Midbrain (tissue), 1 donor: ENCODE measurements at regions not wholly inside any gene's neighbourhood (a gene's known extent, or its start where the extent isn't known, plus 50 kb on each side); places are given as distances from the start of the nearest gene placed in this dataset.

ENCODE experiments used
- DNase-seq: peaks from one replicate; lab custom pipeline; 2025; lab: John Stamatoyannopoulos, UW

- DNase-seq: no peak
These were observed 462.7 kb upstream of the DEPDC1 start for GRCh38 chr1:68959461-68960030.

DNA sequence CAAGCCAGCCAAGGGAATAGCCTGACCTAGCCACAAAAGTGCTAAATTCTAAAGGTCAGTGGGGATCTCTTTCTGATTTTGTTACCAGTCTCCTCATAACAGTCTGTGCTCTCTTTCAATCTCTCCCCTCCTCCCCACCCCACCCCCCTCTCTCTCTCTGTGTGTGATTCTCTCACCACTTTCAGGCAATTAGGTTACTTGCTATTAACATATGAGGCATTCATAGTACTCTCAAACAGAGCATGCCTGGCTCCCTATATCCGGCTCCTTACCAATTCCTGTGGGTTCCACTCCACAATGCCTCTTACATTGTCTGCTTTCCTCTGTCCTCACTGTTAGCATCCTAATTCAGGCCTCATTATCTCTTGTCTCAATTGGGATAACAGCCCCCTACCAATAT is 464.3 kb upstream of the DEPDC1 start:
- no peak for DNase-seq

DNA sequence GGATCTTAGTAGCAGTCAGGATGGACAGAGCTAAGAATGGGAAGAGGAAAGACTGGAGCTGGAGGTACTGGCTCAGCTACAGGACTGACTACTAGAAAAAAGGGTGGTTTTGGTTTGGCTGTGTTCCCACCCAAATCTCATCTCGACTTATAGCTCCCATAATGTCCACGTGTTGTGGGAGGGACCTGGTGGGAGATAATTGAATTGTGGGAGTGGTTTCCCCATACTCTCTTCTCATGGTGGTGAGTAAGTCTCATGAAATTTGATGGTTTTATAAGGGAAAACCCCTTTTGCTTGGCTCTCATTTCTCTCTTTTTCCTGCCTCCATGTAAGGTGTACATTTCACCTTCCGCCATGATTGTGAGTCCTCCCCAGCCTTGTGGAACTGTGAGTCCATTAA is 466.5 kb upstream of the DEPDC1 start:
- DNase-seq: no peak

DNA sequence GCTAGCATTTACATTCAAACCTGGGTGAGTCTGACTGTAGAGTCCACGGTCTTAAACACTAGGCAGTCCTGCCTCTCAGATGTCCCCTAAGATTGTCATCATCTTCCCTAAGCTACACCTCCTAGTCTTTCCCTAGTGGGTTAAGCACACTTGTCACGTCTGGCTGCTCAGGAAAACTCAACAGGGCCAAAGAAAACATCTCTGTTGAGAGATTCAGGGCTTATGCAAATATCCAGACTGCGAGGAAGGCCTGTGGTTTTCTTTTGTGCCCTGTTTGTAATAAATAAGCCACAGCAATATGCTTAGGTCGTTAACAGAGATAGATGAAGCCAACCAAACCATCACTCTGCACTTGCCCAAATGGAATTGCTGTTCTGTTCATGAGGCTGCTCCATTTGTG is 472.6 kb upstream of the DEPDC1 start:
- DNase-seq: no peak

- DNase-seq: no peak
These were observed 473.7 kb upstream of the DEPDC1 start for GRCh38 chr1:68970571-68970970.

DNA sequence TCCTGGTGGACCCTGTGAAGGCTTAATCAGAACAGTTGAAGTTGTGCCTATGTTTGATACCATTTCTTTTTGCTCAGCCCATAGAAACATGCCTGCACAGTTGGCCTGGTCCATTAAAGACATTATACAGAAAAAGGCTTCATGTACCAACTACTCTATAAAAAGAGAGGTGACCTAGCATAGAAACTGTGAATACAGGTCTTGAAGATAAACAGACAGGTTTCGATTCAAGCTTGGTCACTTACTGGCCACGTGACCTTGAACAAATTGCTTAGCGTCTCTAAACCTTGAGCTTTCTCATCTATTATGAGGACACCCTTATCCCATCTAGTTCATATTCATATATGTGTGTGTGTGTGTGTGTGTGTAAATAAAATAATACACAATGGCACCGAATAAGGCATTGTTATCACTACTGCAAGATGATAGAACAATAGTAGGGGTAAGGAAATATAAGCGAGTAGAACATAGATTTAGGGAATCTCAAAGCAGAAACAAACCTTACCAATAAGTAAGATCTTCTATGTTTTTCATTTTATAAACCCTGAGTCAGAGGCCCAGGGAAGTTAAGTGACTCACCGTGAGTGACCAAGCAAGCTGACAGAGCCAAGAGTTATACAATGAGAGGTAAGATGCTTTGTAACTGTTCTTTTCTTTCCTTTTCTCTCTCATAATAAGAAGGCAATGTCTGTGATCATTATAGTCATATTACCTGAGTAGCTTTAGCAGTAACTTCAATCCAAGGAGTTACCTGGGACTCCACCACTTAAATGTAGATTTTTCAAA is 476.8 kb upstream of the DEPDC1 start:
- DNase-seq: no peak

- DNase-seq: no peak
These were observed 477.6 kb upstream of the DEPDC1 start for GRCh38 chr1:68974447-68974846.

DNA sequence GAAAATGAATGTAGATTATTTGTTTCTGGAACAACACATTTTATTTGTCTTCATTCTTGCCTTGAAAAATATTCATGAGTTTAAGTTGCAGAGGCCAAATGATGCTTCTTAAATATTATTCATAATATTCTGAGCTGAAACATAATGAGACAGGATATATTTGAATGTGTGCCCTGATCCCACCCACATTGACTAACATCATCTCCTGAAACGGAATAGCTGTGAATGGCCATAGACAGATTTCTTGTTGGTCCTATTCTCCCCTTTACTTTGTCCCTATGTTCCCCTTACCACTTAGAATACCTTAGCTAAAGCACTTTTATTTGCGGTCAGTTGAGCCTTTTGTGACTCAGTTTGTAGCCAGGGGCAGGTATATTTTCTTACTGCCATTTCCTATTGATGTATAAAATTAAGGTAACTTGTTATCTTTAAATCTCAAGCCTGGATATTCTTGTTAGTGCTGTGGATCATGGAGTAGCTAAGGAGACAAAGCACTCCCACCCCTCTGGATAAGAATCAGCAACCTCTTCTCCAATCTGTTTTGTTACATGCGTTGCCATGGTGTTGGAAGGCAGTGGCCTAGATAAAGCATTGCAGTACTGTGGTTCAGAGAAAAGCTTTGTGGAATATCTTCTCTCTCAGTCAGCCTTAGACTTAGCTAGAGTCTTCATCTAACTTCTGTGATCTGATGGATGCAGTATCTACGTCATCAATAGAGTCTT is 478.5 kb upstream of the DEPDC1 start:
- no peak for DNase-seq

GRCh38 chr1:68976916-68977610 is 480.2 kb upstream of the DEPDC1 start:
- no peak for DNase-seq

DNA sequence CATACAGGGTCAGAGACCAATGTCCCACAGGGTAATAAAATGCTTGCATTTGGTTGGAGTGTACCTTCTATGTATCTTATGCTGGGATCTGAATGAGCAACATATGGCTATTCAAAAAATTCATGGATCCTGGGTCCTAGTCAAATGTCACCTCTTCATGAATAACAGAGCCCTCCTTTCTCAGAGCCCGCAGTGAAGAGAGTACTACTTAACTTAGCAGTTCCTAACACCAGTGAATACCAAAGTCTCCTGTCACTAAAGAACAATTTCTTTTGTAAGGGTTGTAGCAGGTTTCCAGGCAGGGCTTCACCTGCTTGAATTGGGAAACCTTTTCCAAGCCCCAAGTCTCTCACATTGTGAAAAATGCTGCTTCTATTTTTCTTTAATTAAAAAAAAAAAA is 483.0 kb upstream of the DEPDC1 start:
- DNase-seq: no peak

DNA sequence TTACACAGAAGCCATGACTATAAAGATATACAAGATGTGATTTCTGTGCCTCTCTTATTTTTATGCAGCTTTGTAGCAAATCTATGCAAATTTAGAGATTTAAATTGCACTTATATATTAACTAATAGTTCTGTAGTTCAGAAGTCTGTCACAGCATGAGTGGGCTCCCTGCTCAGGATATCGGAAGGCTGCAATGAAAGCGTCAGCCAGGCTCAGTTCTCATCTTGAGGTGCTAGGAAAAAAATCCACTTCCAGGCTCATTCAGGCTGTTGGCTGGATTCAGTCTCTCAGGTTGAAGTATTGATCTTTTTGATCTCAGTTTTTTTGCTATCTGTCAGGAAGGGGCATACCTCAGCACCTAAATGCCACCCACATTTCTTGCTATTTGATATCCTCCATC is 487.4 kb upstream of the DEPDC1 start:
- no peak for DNase-seq

DNA sequence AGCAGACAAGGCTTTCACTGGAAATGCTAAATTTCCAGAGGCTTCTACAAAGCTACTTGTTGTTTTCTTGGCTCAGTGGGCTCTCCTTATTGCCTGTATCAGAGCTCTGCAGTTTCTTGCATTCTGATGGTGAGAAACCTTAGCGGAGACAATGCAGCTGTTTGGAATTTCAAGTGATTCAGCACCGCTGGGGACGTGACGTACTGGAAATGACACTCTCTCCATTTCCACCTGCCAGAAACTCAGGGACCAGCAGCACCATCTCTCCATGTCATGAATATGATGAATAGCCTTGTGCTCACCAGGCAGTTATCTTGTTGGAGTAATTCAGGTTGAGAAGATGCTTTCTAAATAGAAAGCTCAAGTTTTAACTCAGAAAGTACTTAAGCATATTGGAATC is 497.2 kb upstream of the DEPDC1 start:
- DNase-seq: no peak

GRCh38 chr1:69016468-69016867 is 519.6 kb upstream of the DEPDC1 start:
- no peak for DNase-seq

DNA sequence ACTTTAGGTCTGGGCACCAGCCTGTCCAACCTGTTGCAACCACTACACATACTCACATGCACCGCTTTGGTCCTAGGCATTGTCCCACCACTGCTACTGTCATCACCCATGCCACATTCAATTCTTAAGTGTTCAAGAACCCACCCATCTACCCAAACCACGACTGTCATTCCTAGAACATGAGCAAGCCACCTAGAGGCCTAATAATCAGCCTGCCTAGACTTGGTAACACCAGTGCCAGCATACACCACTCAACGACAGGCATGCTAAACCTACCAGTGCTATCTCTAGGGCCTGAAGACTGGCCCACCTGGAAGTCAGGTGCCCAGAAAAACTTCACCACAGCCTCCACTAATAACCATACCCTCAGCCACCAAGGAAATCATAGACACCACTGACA is 532.8 kb upstream of the DEPDC1 start:
- no peak for DNase-seq

GRCh38 chr1:69038379-69038778 is 529.3 kb upstream of the LRRC7 start:
- no peak for DNase-seq

DNA sequence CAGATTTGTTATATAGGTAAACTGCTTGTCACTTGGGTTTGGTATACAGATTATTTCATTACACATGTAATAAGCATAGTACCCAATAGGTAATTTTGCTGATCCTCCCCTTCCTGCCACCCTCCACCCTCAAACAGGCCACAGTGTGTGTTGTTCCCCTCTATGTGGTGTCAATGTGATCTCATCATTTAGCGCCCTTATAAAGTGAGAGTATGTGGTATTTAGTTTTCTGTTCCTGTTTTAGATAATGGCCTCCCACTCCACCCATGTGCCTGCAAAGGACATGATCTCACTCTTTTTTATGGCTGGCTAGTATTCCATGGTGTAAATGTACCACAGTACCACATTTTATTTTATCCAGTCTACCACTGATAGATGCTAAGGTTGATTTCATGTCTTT is 522.1 kb upstream of the LRRC7 start:
- DNase-seq: no peak

GRCh38 chr1:69055194-69055593 is 512.5 kb upstream of the LRRC7 start:
- DNase-seq: no peak

DNA sequence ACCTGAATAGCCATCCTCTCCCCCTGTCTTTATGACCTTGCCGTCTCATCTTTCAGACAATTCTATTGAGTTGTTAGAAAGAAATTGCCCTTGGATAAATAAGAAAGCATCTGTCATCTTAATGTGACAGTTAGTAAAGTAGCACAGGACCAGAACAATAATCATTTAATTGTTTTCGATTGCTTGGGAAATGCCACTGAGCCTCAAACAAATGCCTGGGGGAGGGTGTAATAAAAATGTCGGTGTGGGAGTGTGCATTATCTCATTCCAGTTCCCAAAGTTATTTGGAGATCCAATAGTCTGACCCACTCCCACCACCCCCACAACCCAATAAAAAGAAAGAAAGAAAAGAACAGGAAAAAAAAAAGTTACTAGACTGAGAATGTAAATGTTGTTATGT is 509.3 kb upstream of the LRRC7 start:
- no peak for DNase-seq

DNA sequence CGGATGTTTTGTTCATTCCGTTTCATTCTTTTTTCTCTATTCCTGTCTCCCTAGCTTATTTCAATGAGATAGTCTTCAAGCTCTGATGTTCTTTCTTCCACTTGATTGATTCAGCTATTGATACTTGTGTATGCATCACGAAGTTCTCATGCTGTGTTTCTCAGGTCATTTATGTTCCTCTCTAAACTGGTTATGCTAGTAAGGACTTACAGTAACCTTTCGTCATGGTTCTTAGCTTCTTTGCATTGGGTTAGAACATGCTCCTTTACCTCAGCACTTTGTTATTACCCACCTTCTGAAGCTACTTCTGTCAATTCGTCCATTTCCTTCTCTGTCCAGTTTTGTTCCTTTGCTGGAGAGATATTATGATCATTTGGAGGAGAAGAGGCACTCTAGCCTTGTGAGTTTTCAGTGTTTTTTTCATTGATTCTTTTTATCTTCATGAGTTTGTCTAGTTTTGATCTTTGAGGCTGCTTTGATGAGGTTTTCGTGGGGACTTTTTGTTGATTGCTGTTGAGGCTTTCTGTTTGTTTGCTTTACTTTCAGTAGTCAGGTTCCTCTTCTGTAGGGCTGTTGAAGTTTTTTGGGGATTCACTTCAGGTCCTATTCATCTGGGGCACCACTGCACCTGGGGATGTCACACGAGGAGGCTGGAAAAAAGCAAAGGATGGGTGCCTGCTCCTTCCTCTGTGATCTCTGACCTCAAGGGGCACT is 496.9 kb upstream of the LRRC7 start:
- no peak for DNase-seq

DNA sequence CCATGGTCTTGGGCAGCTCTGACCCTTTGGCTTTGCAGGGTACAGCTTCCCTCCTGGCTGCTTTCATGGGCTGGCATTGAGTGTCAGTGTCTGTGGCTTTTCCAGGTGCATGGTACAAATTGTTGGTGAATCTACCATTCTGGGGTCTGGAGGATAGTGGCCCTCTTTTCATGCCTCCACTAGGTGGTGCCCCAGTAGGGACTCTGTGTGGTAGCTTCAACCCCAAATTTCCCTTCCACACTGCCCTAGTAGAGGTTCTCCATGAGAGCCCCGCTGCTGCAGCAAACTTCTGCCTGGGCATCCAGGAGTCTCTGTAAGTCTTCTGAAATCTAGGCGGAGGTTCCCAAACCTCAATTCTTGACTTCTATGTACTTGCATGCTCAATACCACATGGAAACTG is 494.5 kb upstream of the LRRC7 start:
- no peak for DNase-seq

DNA sequence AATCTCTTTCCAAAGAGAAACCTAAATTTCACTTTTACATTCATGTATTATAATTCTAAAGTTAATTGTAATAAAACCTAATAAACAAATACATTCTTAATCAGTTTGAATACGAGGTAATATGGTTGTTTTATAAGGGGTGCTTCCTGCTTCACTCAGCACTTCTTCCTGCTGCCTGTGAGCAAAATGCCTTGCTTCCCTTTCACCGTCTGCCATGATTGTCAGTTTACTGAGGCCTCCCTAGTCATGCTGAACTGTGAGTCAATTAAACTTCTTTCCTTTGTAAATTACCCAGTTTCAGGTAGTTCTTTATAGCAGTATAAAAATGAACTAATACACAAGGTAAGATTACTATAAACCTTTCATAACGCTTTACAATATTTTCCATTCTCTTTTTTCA is 491.1 kb upstream of the LRRC7 start:
- DNase-seq: no peak

GRCh38 chr1:69077198-69077597 is 490.5 kb upstream of the LRRC7 start:
- no peak for DNase-seq
